ENCODE measurements at regions not wholly inside any gene's neighbourhood (a gene's known extent, or its start where the extent isn't known, plus 50 kb on each side); places are given as distances from the start of the nearest gene placed in this dataset.
"Not testable (repeated sequence)": the region's sequence is repeated elsewhere in the genome, so short reads cannot be mapped to it uniquely, and the experiment has no call there.

- TF ChIP-seq CTCF (IDR thresholded peaks at IDR 0.05; ENCODE audit: extremely low read depth, insufficient read depth, missing control alignments) = no peak
- no peak for DNase-seq (ENCODE audit: low spot score)
- in situ Hi-C loops (cut with MboI; ENCODE audit: low pct_unique_long_range_greater_than_20kb, low sequenced_read_pairs, unreplicated experiment) = no loop called here
Measured at GRCh38 chr17:11182430-11182829, 58.6 kb upstream of the SHISA6 start.

GRCh38 chr17:11178581-11178980, 62.4 kb upstream of the SHISA6 start:
- DNase-seq (ENCODE audit: low spot score) = no peak
- in situ Hi-C loops (cut with MboI; ENCODE audit: low pct_unique_long_range_greater_than_20kb, low sequenced_read_pairs, unreplicated experiment) = no loop called here
- TF ChIP-seq CTCF (IDR thresholded peaks at IDR 0.05; ENCODE audit: extremely low read depth, insufficient read depth, missing control alignments) = no peak

- in situ Hi-C loops (cut with MboI; ENCODE audit: low pct_unique_long_range_greater_than_20kb, low sequenced_read_pairs, unreplicated experiment) = no loop called here
- DNase-seq (ENCODE audit: low spot score) = no peak
- TF ChIP-seq CTCF (IDR thresholded peaks at IDR 0.05; ENCODE audit: extremely low read depth, insufficient read depth, missing control alignments) = no peak
Measured at GRCh38 chr17:11177340-11177739, 63.7 kb upstream of the SHISA6 start.

GRCh38 chr17:11176549-11176948, 64.5 kb upstream of the SHISA6 start:
- no peak for DNase-seq (ENCODE audit: low spot score)
- in situ Hi-C loops (cut with MboI; ENCODE audit: low pct_unique_long_range_greater_than_20kb, low sequenced_read_pairs, unreplicated experiment) = no loop called here
- no peak for TF ChIP-seq CTCF (IDR thresholded peaks at IDR 0.05; ENCODE audit: extremely low read depth, insufficient read depth, missing control alignments)

GRCh38 chr17:11170881-11171280, 70.1 kb upstream of the SHISA6 start:
- DNase-seq (ENCODE audit: low spot score) = no peak
- TF ChIP-seq CTCF (IDR thresholded peaks at IDR 0.05; ENCODE audit: extremely low read depth, insufficient read depth, missing control alignments) = no peak
- in situ Hi-C loops (cut with MboI; ENCODE audit: low pct_unique_long_range_greater_than_20kb, low sequenced_read_pairs, unreplicated experiment) = no loop called here

- DNase-seq (ENCODE audit: low spot score) = no peak
- in situ Hi-C loops (cut with MboI; ENCODE audit: low pct_unique_long_range_greater_than_20kb, low sequenced_read_pairs, unreplicated experiment) = no loop called here
- TF ChIP-seq CTCF (IDR thresholded peaks at IDR 0.05; ENCODE audit: extremely low read depth, insufficient read depth, missing control alignments) = no peak
Measured at GRCh38 chr17:11151818-11152425, 89.1 kb upstream of the SHISA6 start.

- DNase-seq (ENCODE audit: low spot score); in situ Hi-C loops (cut with MboI; ENCODE audit: low pct_unique_long_range_greater_than_20kb, low sequenced_read_pairs, unreplicated experiment): not testable (repeated sequence)
Measured at GRCh38 chr17:11150906-11151511, 90.0 kb upstream of the SHISA6 start.
